Activated naive CD8-positive, alpha-beta T cell treated with anti-CD3 and anti-CD28 coated beads, Interleukin-2, amount 10 ng/mL, durations not matched to agents 7 days and 5 days (primary cell): ENCODE measurements at regions not wholly inside any gene's neighbourhood (a gene's known extent, or its start where the extent isn't known, plus 50 kb on each side); places are given as distances from the start of the nearest gene placed in this dataset.

Experiments used
- ATAC-seq: fragments of 150-1000 bp; cut with Tn5 transposase; one replicate; pipeline ENCODE4 v1.10.0; 2021; ENCODE audit warnings: low read depth, moderate library complexity
- POLR2A ChIA-PET: fragments of 350-600 bp; sonication (Branson Sonifier 250); formaldehyde crosslinking; loops from one replicate; lab custom pipeline; 2021; ENCODE audit warnings: antibody characterized with exemption; lab: Charles Lee
- DNase-seq: peaks from one replicate; pipeline ENCODE4 v3.0.0; 2021
- H3K27ac Mint-ChIP-seq: one replicate; pipeline ENCODE4 v1.8.0; 2022; ENCODE audit warnings: mild to moderate bottlenecking, mixed read lengths
- H3K27me3 Mint-ChIP-seq: one replicate; pipeline ENCODE4 v1.8.0; 2022; ENCODE audit warnings: mild to moderate bottlenecking, moderate library complexity, mixed read lengths
- H3K36me3 Mint-ChIP-seq: one replicate; pipeline ENCODE4 v1.8.0; 2021; ENCODE audit warnings: mild to moderate bottlenecking, mixed read lengths
- H3K4me1 Mint-ChIP-seq: one replicate; pipeline ENCODE4 v1.8.0; 2021; ENCODE audit warnings: mixed read lengths
- H3K4me3 Mint-ChIP-seq: one replicate; pipeline ENCODE4 v1.8.0; 2022; ENCODE audit warnings: mild to moderate bottlenecking, moderate library complexity, mixed read lengths
- H3K9me3 Mint-ChIP-seq: one replicate; pipeline ENCODE4 v1.8.0; 2021; ENCODE audit warnings: mixed read lengths

DNA sequence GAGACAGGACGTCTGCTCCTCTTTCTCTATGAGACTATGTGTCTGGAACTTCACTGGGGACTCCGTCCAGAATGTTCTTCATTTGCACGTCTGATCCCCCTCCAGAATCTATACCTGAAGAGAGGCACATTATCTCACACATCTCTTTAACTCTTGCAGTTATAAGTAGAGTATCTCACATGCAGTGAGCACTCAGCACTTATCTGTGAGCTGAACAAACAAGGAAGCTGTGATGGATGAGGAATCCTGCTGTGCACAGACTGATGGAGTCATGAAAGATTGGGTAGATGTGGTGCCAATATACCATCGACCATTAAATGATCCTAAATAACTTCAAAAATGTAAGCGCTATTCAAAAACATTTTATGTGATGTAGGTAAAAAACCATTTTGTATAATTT lies 888.3 kb upstream of the CELF4 start:
- H3K4me3 Mint-ChIP-seq, result no peak overlapping the region
- H3K36me3 Mint-ChIP-seq, result no peaks in the 10 kb centered on the region
- H3K27ac Mint-ChIP-seq, result no peak overlapping the region
- POLR2A ChIA-PET, result no interaction called here
- no peak for DNase-seq
- no peaks in the 10 kb centered on the region for H3K27me3 Mint-ChIP-seq
- H3K4me1 Mint-ChIP-seq, result no peaks in the 10 kb centered on the region
- H3K9me3 Mint-ChIP-seq, result peaks cover 1% of the 10 kb centered on the region
- ATAC-seq, result no peak

DNA sequence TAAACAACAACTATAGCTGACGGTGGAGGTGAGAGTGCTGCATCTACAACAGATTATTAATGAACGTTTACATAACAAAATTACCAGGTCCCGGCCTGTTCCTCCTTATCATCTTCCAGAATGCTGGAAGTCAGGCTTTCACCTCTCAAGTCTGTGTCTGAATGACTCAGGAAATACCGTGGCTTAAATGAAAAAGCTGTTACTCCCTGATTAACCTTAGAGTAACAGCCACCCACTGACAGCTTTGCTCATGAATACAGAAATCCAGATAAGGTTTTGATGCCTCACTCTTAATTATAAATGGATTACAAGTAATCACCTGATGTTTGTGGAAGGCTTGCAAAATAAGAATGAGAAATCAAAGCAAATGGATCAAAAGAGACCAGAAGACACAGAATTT lies 885.3 kb upstream of the CELF4 start:
- H3K4me1 Mint-ChIP-seq, result no peaks in the 10 kb centered on the region
- H3K36me3 Mint-ChIP-seq, result no peaks in the 10 kb centered on the region
- POLR2A ChIA-PET, result no interaction called here
- DNase-seq (no peak), ATAC-seq (no peak)
- no peak overlapping the region for H3K27ac Mint-ChIP-seq
- no peaks in the 10 kb centered on the region for H3K27me3 Mint-ChIP-seq
- H3K9me3 Mint-ChIP-seq, result peaks cover 1% of the 10 kb centered on the region
- H3K4me3 Mint-ChIP-seq, result no peak overlapping the region

DNA sequence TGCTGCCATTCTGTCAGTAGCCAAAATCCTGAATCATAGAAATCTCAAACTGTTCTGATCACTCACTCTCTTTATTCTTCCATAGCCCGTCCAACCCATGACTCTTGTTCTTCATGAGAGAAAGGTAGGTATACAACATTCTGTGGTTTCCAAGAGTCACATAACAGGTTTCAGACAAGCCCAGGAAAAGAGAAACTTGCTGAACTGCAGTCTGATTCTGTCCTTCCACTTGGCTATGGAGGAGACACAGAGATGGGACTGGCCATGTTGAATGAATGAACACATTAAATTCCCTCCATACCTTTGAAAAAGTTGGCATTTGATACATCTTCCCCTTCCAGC lies 880.2 kb upstream of the CELF4 start:
- no peaks in the 10 kb centered on the region for H3K9me3 Mint-ChIP-seq

DNA sequence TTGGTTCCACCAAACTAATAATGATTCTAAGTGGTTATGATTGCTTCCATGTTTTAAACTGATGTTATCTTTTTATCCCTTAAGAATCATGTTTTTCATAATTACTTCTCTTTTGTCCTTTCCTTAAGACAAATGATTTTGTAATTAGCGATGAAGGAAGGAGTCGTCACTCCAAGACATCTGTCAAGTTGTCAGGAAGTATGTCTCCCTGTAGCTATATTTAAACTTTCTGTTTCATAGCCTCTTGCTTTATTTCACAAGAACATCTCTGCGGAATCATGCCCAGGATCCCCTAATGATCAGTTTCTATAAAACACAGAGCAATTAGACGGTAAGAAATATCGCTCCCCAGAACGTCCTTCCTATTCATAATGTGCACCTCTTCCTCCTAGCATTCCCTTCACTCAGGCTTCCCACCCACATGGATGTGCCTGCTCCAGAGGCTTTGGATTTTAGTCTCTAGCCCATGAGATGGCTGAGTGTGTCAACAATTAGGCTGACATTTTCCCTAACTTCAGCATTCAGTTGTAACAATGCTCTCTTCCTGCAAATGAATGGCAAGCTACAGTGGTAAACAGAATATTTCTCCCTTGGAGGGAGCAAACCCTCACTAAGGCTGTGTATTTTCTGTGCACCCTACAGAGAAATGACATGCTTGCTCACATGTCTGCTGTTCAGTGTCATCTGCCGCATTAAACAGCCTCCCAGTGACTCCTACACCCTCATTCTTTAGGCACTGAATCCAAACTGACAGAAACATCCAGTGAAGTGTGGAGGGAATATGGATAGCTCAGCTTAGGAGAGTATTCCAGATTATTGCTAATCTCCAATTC lies 879.6 kb upstream of the CELF4 start:
- Mint-ChIP-seq H3K9me3 (no peaks in the 10 kb centered on the region), H3K36me3 (no peaks in the 10 kb centered on the region), H3K4me3 (no peak overlapping the region), H3K4me1 (no peaks in the 10 kb centered on the region), H3K27ac (no peak overlapping the region), H3K27me3 (no peaks in the 10 kb centered on the region)
- ATAC-seq (no peak), DNase-seq (no peak)
- POLR2A ChIA-PET, result no interaction called here

More for the DNA sequence above, 880.2 kb upstream of the CELF4 start:
- H3K27ac Mint-ChIP-seq, result no peak overlapping the region
- DNase-seq, result no peak
- POLR2A ChIA-PET, result no interaction called here
- no peak overlapping the region for H3K4me3 Mint-ChIP-seq
- ATAC-seq, result no peak
- H3K27me3 Mint-ChIP-seq, result no peaks in the 10 kb centered on the region
- H3K4me1 Mint-ChIP-seq, result no peaks in the 10 kb centered on the region
- no peaks in the 10 kb centered on the region for H3K36me3 Mint-ChIP-seq

DNA sequence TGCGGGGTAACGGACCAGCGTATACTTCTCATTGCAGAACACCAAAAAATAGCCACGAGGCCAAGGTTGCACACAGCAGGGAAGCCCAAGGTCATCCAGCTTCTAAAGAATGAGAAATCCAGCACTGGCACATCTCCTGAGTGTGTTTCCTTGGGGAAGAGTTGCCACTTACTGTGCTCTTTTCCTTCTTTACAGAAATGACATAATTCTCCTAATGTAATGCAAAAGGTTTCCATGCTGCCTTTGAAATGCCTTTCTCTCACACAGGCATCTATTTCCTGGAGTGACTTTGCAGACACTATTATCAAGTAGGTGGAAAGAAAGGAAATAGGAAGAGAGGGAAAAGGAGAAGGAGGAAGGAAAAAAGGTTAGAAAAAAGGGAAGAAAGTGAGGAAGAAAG lies 862.1 kb upstream of the CELF4 start:
- no peak for ATAC-seq
- Mint-ChIP-seq H3K27ac (no peak overlapping the region), H3K9me3 (no peaks in the 10 kb centered on the region), H3K36me3 (no peaks in the 10 kb centered on the region), H3K27me3 (no peaks in the 10 kb centered on the region), H3K4me3 (no peak overlapping the region), H3K4me1 (no peaks in the 10 kb centered on the region)
- POLR2A ChIA-PET, result no interaction called here
- DNase-seq, result no peak

DNA sequence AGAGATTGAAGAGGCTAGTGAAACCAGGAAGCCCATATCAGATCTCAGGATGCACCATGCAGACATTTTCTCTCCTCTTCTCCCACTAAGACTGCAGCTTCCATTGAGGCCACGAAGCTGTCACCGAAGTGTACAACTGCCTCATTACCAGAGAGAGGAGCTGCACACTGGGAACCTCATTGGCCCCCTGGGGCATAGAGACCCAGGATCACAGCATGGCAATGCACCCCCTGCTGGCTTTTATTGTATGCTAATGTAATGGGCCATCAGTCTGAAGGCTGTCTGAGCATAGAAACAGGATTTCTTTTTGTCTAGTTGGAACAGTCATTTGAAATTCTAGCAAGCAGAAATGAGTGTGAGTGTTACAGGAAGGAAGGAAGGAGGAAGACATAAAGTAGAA lies 861.6 kb upstream of the CELF4 start:
- POLR2A ChIA-PET, result no interaction called here
- ATAC-seq (no peak), DNase-seq (no peak)
- Mint-ChIP-seq H3K4me1 (no peaks in the 10 kb centered on the region), H3K4me3 (no peak overlapping the region), H3K27ac (no peak overlapping the region), H3K9me3 (no peaks in the 10 kb centered on the region), H3K36me3 (no peaks in the 10 kb centered on the region), H3K27me3 (no peaks in the 10 kb centered on the region)

DNA sequence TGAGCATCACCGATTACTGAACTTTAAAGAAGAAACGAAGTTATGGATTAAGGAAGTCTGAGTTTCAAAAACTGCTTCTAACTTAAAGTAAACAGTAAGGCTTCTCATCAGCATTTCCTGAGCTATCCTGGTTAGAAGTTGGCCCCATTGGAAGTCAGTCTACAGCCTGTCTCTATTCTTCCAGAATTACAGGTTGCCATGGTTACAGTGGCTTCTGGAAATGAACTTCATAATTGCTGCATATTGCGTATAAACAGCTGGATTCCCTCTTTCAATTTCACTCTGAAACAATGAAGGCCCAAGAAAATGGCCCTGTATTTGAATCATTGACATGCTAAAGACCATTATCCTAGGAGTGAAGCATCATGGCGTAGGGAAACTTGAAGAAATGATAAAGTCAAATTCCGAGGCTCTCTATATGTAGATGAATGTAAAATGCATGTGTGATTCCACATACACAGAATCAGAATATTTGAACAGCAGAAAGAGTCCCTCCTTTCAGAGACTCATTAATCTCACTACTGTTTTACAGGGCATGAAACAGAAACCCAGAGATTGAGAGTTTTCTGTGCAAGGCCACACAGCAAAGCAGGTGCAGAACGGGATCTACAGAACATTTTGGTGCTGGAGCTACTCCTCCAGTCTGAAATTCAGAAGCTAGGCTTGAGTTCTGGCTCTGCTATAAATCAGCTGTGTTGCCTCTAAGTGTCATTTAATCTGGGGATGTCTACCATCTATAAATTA lies 856.4 kb upstream of the CELF4 start:
- H3K27me3 Mint-ChIP-seq, result no peaks in the 10 kb centered on the region
- no peak overlapping the region for H3K4me3 Mint-ChIP-seq
- H3K36me3 Mint-ChIP-seq, result no peaks in the 10 kb centered on the region
- no peaks in the 10 kb centered on the region for H3K9me3 Mint-ChIP-seq
- H3K27ac Mint-ChIP-seq, result no peak overlapping the region
- POLR2A ChIA-PET, result no interaction called here
- no peaks in the 10 kb centered on the region for H3K4me1 Mint-ChIP-seq
- no peak for DNase-seq
- ATAC-seq, result no peak

DNA sequence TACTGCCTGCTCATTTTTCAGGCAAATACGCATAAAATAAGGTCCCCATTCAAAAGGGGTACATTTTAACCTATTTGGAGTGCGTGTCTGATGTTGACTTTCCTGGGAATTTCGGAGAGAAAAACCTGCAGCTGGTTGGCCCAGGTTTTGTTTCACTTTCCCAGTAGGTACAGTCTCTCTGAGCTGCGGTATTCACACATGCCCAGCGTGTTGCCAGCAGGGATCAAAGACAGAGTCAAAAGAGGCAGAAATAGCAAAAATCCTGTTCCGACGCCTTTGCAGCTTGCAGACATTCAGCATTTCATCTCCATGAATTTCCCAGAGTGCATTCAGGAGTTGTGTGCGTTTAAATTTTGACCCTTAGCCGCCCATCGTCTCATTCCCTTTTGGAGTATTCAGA lies 855.4 kb upstream of the CELF4 start:
- H3K27ac Mint-ChIP-seq, result no peak overlapping the region
- ATAC-seq (no peak), DNase-seq (no peak)
- H3K4me3 Mint-ChIP-seq, result no peak overlapping the region
- H3K27me3 Mint-ChIP-seq, result no peaks in the 10 kb centered on the region
- POLR2A ChIA-PET, result no interaction called here
- no peaks in the 10 kb centered on the region for H3K4me1 Mint-ChIP-seq
- no peaks in the 10 kb centered on the region for H3K36me3 Mint-ChIP-seq
- H3K9me3 Mint-ChIP-seq, result no peaks in the 10 kb centered on the region

DNA sequence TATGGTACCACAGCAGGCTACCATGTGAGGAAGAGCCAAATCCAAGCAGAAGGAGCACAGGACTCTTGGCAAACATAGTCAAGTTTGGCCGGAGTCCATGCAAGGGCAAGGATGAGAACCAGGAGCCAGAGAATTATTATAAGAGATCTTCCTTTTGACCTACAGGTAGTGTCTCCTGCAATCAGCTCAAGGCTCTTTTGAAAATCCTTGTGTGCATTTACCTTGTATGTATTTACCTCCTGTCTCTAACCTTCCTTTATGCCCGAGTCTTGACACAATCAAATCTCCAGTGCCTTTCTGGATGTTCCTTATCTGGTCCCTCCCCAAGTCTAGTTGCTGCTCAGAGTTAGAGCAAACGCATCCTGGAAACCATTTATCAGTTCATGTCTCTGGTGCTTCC lies 855.0 kb upstream of the CELF4 start:
- POLR2A ChIA-PET, result no interaction called here
- Mint-ChIP-seq H3K27ac (no peak overlapping the region), H3K36me3 (no peaks in the 10 kb centered on the region), H3K4me1 (no peaks in the 10 kb centered on the region), H3K9me3 (no peaks in the 10 kb centered on the region), H3K4me3 (no peak overlapping the region), H3K27me3 (no peaks in the 10 kb centered on the region)
- ATAC-seq (no peak), DNase-seq (no peak)

DNA sequence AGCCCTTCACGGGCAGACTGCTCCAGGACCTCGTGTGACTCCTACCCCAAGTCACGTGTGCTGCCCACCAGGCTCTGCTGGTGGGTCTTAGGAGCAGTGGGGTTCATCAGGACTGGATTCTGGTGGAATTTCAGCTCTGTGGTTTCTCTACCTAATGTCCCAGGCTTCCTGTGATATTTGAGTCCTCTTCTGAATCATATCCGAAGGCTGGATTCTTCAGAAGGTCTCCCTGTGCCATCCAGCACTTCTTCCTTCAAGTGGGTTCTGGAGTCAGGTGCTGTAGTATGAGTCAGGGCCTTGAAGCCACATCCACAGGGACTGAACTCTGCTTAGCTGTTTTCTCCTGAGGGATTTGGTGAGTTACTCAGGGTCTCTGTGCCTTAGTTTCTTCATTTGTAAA lies 850.2 kb upstream of the CELF4 start:
- no peaks in the 10 kb centered on the region for H3K27me3 Mint-ChIP-seq
- ATAC-seq, result no peak
- peaks cover 2% of the 10 kb centered on the region for H3K9me3 Mint-ChIP-seq
- H3K27ac Mint-ChIP-seq, result no peak overlapping the region
- H3K36me3 Mint-ChIP-seq, result no peaks in the 10 kb centered on the region
- no peaks in the 10 kb centered on the region for H3K4me1 Mint-ChIP-seq
- DNase-seq, result no peak
- no peak overlapping the region for H3K4me3 Mint-ChIP-seq
- POLR2A ChIA-PET, result no interaction called here

DNA sequence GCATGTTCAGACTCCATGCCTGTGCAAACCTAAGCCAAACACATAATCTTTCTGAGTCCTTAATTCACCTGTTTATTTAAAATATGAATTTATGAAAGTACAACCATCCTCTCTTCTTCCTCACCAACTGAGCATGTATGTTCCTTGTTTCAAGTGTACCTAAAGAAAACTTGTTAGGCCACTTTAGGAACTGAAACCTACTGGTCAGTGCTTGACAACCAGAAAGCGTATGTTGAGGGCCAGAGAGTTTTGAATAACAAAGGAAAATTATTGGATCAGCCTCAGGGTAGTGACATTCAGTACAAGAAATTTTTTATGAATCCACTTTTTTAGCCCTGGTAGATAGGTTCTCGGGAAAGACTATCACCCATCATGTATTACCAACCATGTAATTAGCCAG lies 847.6 kb upstream of the CELF4 start:
- no peak overlapping the region for H3K4me3 Mint-ChIP-seq
- POLR2A ChIA-PET, result no interaction called here
- H3K27me3 Mint-ChIP-seq, result no peaks in the 10 kb centered on the region
- DNase-seq (no peak), ATAC-seq (no peak)
- peaks cover 8% of the 10 kb centered on the region for H3K9me3 Mint-ChIP-seq
- no peaks in the 10 kb centered on the region for H3K36me3 Mint-ChIP-seq
- no peak overlapping the region for H3K27ac Mint-ChIP-seq
- H3K4me1 Mint-ChIP-seq, result no peaks in the 10 kb centered on the region

DNA sequence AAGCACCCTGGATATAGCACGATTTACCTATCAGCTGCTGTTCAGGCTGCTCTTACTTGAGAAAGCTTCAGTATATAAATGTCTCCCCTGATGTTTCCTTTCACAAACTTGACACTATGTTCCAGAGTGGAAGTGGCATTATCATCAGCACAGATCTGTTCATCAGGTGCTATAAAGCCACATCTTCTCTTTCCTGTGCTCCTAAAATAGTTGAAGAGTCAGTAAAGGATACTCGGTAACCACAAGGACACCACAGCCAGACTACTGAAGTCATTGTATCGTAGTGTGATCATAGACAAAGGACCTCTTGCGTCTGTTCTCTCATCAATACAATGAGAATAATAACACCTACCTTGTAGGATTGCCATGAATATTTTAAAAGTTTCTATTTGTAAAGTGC lies 841.0 kb upstream of the CELF4 start:
- Mint-ChIP-seq H3K27me3 (no peaks in the 10 kb centered on the region), H3K27ac (no peak overlapping the region), H3K36me3 (no peaks in the 10 kb centered on the region), H3K4me1 (no peaks in the 10 kb centered on the region), H3K9me3 (peaks cover 8% of the 10 kb centered on the region), H3K4me3 (no peak overlapping the region)
- ATAC-seq, result no peak
- no peak for DNase-seq
- POLR2A ChIA-PET, result no interaction called here

DNA sequence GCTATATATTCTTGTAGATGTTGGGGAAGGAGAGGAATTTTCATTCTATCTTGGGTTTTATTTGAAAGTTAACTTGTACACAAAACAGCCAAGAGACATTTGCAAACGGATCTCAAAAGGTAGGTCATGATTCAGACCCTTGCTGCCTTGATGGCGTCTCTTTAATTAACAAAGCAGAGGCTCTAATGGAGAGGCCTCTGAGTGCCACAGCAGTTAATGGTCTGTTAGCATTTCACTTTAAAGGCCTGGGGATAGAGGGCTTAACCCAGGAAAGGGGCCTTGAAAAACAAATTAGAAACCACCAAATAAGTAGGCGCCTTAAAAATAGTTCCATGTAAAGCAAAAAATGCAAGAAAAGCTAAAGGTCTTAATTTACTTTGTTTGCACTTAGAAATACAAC lies 836.9 kb upstream of the CELF4 start:
- no peak overlapping the region for H3K27ac Mint-ChIP-seq
- ATAC-seq, result no peak

DNA sequence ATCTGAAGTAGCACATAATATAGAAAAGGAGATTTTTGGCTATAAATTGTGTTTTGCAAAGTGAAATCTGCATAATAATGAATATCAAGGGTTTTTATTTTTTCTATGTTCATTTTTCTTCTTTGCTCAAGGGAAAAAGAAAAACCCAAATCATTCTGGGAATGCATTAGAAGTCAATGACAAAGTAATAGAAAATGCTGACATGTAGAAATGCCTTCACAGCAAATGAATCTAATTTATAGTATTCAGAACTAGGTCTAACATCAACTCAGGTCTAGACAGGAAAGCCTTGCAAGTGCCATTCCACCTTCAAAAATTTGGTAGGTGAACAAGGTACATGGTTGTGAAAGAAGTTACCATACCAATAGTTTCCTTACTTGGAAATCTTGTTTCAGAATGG lies 831.5 kb upstream of the CELF4 start:
- no peaks in the 10 kb centered on the region for H3K4me1 Mint-ChIP-seq
- no peaks in the 10 kb centered on the region for H3K27me3 Mint-ChIP-seq
- peaks cover 1% of the 10 kb centered on the region for H3K9me3 Mint-ChIP-seq
- no peaks in the 10 kb centered on the region for H3K36me3 Mint-ChIP-seq
- ATAC-seq, result no peak
- POLR2A ChIA-PET, result no interaction called here
- no peak overlapping the region for H3K4me3 Mint-ChIP-seq
- DNase-seq, result no peak
- H3K27ac Mint-ChIP-seq, result no peak overlapping the region

More for the DNA sequence above, 836.9 kb upstream of the CELF4 start:
- no peaks in the 10 kb centered on the region for H3K4me1 Mint-ChIP-seq
- POLR2A ChIA-PET, result no interaction called here
- H3K36me3 Mint-ChIP-seq, result no peaks in the 10 kb centered on the region
- no peak for DNase-seq
- peaks cover 1% of the 10 kb centered on the region for H3K9me3 Mint-ChIP-seq
- no peaks in the 10 kb centered on the region for H3K27me3 Mint-ChIP-seq
- no peak overlapping the region for H3K4me3 Mint-ChIP-seq
